HUES64 (cell line): ENCODE measurements at regions not wholly inside any gene's neighbourhood (a gene's known extent, or its start where the extent isn't known, plus 50 kb on each side); places are given as distances from the start of the nearest gene placed in this dataset.

Experiments
- H3K27ac ChIP-seq: 2 replicates; pipeline ENCODE4 v1.7.0; 2013; ENCODE audit warnings: low read depth, low read length, inconsistent platforms
- H3K27me3 ChIP-seq: 2 replicates; pipeline ENCODE4 v1.6.1; 2013; ENCODE audit warnings: mild to moderate bottlenecking, low read length; ENCODE audit not compliant: insufficient read depth
- H3K36me3 ChIP-seq: 2 replicates; pipeline ENCODE4 v1.6.1; 2013; ENCODE audit warnings: mild to moderate bottlenecking, low read length; ENCODE audit not compliant: insufficient read depth
- H3K4me1 ChIP-seq: 2 replicates; pipeline ENCODE4 v1.6.1; 2013; ENCODE audit warnings: mild to moderate bottlenecking, low read length, moderate library complexity; ENCODE audit not compliant: insufficient read depth
- H3K4me3 ChIP-seq: 2 replicates; pipeline ENCODE4 v1.5.1; 2013; ENCODE audit warnings: mild to moderate bottlenecking, low read length, moderate library complexity
- H3K9ac ChIP-seq: 2 replicates; pipeline ENCODE4 v1.6.1; 2013; ENCODE audit warnings: mild to moderate bottlenecking, low read depth, low read length
- H3K9me3 ChIP-seq: 2 replicates; pipeline ENCODE4 v1.6.1; 2013; ENCODE audit warnings: low read depth, low read length; ENCODE audit not compliant: insufficient read depth
- WGBS: fragments of 150-250, 120-280 bp; methylation state at CpG from one replicate; pipeline ENCODE4 v1.1.7; 2013; ENCODE audit warnings: missing lambda C conversion rate; 5-methylcytosine and 5-hydroxymethylcytosine counted together

GRCh38 chr15:62889141-62889661 lies 153.3 kb upstream of the TPM1 start:
- whole genome bisulfite sequencing: 89% methylated on average over 5 of the region's 7 CpGs
- Histone ChIP-seq H3K9me3 (no peaks in the 10 kb centered on the region), H3K4me1 (peaks cover 30% of the 10 kb centered on the region), H3K27ac (no peak overlapping the region), H3K4me3 (no peak overlapping the region), H3K9ac (no peak overlapping the region), H3K27me3 (no peaks in the 10 kb centered on the region), H3K36me3 (no peaks in the 10 kb centered on the region)

GRCh38 chr15:62889734-62890505 lies 152.6 kb upstream of the TPM1 start:
- H3K27me3 ChIP-seq: no peaks in the 10 kb centered on the region
- H3K9ac ChIP-seq: no peak overlapping the region
- H3K4me1 ChIP-seq: peaks cover 36% of the 10 kb centered on the region
- no peaks in the 10 kb centered on the region for H3K36me3 ChIP-seq
- H3K27ac ChIP-seq: no peak overlapping the region
- WGBS: 91% methylated on average over 5 of the region's 5 CpGs
- no peak overlapping the region for H3K4me3 ChIP-seq
- no peaks in the 10 kb centered on the region for H3K9me3 ChIP-seq

GRCh38 chr15:62894322-62895085 lies 148.0 kb upstream of the TPM1 start:
- no peaks in the 10 kb centered on the region for H3K9me3 ChIP-seq
- no peak overlapping the region for H3K27ac ChIP-seq
- H3K4me1 ChIP-seq: peaks cover 35% of the 10 kb centered on the region
- no peaks in the 10 kb centered on the region for H3K27me3 ChIP-seq
- no peak overlapping the region for H3K4me3 ChIP-seq
- no peaks in the 10 kb centered on the region for H3K36me3 ChIP-seq
- WGBS: 92% methylated on average over 9 of the region's 10 CpGs
- no peak overlapping the region for H3K9ac ChIP-seq

GRCh38 chr15:62895139-62895866 lies 147.2 kb upstream of the TPM1 start:
- no peaks in the 10 kb centered on the region for H3K27me3 ChIP-seq
- peak overlapping the region; percentile 76 for H3K27ac ChIP-seq
- WGBS: 75% methylated on average over 5 of the region's 6 CpGs
- no peaks in the 10 kb centered on the region for H3K36me3 ChIP-seq
- H3K9me3 ChIP-seq: no peaks in the 10 kb centered on the region
- peaks cover 35% of the 10 kb centered on the region for H3K4me1 ChIP-seq
- H3K4me3 ChIP-seq: no peak overlapping the region
- H3K9ac ChIP-seq: peak overlapping the region; percentile 65; the same call in 1 of the 2 replicates

GRCh38 chr15:62895905-62896316 lies 146.6 kb upstream of the TPM1 start:
- H3K27ac ChIP-seq: peak overlapping the region; percentile 76
- H3K36me3 ChIP-seq: no peaks in the 10 kb centered on the region
- H3K9ac ChIP-seq: peak overlapping the region; percentile 65; the same call in 1 of the 2 replicates
- peaks cover 35% of the 10 kb centered on the region for H3K4me1 ChIP-seq
- H3K9me3 ChIP-seq: no peaks in the 10 kb centered on the region
- WGBS: 71% methylated on average over 1 of the region's 1 CpG
- H3K27me3 ChIP-seq: no peaks in the 10 kb centered on the region
- no peak overlapping the region for H3K4me3 ChIP-seq

GRCh38 chr15:62896380-62896866 lies 146.1 kb upstream of the TPM1 start:
- Histone ChIP-seq H3K9ac (peak overlapping the region; percentile 65; the same call in 1 of the 2 replicates), H3K27ac (peak overlapping the region; percentile 76), H3K36me3 (no peaks in the 10 kb centered on the region), H3K9me3 (no peaks in the 10 kb centered on the region), H3K4me3 (no peak overlapping the region), H3K4me1 (peaks cover 35% of the 10 kb centered on the region), H3K27me3 (no peaks in the 10 kb centered on the region)
- 64% methylated on average over 3 of the region's 3 CpGs for WGBS

DNA sequence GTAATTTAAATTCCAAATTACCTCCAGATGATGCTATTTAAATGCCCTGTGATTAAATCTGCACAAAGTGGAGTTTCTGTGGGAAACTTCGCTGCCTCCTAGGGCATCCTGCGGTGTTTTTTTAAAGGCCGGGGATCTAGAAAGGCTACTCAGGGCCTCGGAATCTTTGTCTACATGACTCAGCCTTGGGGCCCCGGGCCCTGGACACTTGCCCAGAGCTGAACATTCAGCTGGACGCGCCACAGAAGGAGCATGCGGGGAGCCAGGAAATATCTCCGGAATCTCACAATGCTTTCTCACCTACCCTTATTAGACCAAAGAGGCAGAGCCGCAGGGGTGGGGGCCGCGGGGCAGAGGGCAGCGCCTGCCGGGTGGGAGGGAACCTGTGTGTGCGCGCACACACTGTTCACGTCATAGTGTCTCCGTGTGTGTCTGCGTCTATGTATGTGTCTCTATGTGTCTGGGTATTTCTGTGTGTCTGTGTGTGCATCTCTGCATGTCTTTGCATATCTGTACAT lies 145.5 kb upstream of the TPM1 start:
- Histone ChIP-seq H3K27ac (peak overlapping the region; percentile 76), H3K27me3 (no peaks in the 10 kb centered on the region), H3K4me1 (peaks cover 35% of the 10 kb centered on the region), H3K36me3 (no peaks in the 10 kb centered on the region), H3K4me3 (no peak overlapping the region), H3K9ac (peak overlapping the region; percentile 65; the same call in 1 of the 2 replicates), H3K9me3 (no peaks in the 10 kb centered on the region)
- WGBS: 72% methylated on average over 19 of the region's 19 CpGs

- H3K27me3 ChIP-seq: no peaks in the 10 kb centered on the region
- H3K27ac ChIP-seq: no peak overlapping the region; the same call in 1 of the 2 replicates
- H3K9me3 ChIP-seq: no peaks in the 10 kb centered on the region
- peaks cover 41% of the 10 kb centered on the region for H3K4me1 ChIP-seq
- H3K4me3 ChIP-seq: no peak overlapping the region
- H3K9ac ChIP-seq: no peak overlapping the region
- H3K36me3 ChIP-seq: no peaks in the 10 kb centered on the region
- 87% methylated on average over 8 of the region's 8 CpGs for WGBS
These were observed 144.9 kb upstream of the TPM1 start for GRCh38 chr15:62897634-62898033.

GRCh38 chr15:62899090-62899493 lies 143.5 kb upstream of the TPM1 start:
- H3K27ac ChIP-seq: no peak overlapping the region
- 88% methylated on average over 2 of the region's 2 CpGs for WGBS
- H3K4me1 ChIP-seq: peaks cover 50% of the 10 kb centered on the region

GRCh38 chr15:62900071-62900802 lies 142.3 kb upstream of the TPM1 start:
- no peak overlapping the region for H3K4me3 ChIP-seq
- no peaks in the 10 kb centered on the region for H3K27me3 ChIP-seq
- 95% methylated on average over 11 of the region's 11 CpGs for WGBS
- H3K4me1 ChIP-seq: peaks cover 39% of the 10 kb centered on the region
- no peaks in the 10 kb centered on the region for H3K9me3 ChIP-seq
- H3K36me3 ChIP-seq: no peaks in the 10 kb centered on the region
- no peak overlapping the region for H3K9ac ChIP-seq
- H3K27ac ChIP-seq: no peak overlapping the region

More at GRCh38 chr15:62899090-62899493, 143.5 kb upstream of the TPM1 start:
- no peaks in the 10 kb centered on the region for H3K9me3 ChIP-seq
- no peaks in the 10 kb centered on the region for H3K36me3 ChIP-seq
- no peak overlapping the region for H3K9ac ChIP-seq
- no peak overlapping the region for H3K4me3 ChIP-seq
- no peaks in the 10 kb centered on the region for H3K27me3 ChIP-seq
